CD4-positive, alpha-beta T cell treated with Interferon gamma for 1 hour (primary cell): ENCODE measurements at regions not wholly inside any gene's neighbourhood (a gene's known extent, or its start where the extent isn't known, plus 50 kb on each side); places are given as distances from the start of the nearest gene placed in this dataset.

Experiments used
- DNase-seq: peaks from one replicate; pipeline ENCODE4 v3.0.0-alpha.2; 2020

- no peak for DNase-seq
Measured at GRCh38 chr4:162457071-162457865, 293.5 kb upstream of the FSTL5 start.

- DNase-seq: no peak
Measured at GRCh38 chr4:162456106-162456505, 292.3 kb upstream of the FSTL5 start.

DNA sequence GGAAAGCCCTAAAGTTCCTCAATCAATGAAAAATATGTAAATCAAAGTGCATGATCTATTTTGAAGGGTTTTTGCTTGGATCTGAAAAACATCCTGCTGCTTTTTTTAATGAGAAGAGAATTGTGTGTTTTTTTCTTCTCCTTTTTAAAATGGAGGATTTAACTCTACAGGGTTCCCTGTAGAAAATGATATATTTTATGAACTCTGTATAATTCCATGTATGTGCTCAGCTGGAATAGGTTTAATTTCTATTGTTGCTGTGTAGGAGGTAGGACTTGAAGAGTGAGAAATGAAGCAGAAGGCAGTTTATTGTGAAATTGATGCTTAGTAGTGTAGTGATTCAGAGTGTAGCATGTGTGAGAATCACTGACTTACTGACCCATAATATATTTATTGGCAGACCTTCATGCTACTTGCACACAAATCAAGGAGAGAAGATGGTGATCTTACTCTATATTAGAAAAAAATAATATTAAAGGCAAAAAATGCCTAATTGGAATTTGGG, 286.8 kb upstream of the FSTL5 start:
- DNase-seq: no peak

DNA sequence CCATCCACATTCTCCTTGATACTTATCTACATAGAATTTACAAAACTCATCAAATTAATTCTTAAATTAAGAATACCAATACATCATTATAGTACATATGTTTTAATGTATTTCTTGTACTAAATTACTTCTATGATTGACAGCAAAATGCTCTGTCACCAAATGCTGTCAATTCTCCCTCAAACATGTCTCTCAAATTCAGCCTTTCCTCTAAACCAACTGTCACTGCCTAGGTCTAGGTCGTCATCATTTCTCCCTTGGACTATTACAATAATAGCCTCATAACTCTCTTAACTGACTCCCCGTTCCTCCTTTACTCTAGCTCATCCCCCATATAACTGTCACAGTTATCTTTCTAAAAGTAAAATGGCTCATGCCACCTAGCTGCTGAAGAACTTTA, 279.7 kb upstream of the FSTL5 start:
- no peak for DNase-seq

- no peak for DNase-seq
Measured at GRCh38 chr4:162442128-162442527, 278.3 kb upstream of the FSTL5 start.

DNA sequence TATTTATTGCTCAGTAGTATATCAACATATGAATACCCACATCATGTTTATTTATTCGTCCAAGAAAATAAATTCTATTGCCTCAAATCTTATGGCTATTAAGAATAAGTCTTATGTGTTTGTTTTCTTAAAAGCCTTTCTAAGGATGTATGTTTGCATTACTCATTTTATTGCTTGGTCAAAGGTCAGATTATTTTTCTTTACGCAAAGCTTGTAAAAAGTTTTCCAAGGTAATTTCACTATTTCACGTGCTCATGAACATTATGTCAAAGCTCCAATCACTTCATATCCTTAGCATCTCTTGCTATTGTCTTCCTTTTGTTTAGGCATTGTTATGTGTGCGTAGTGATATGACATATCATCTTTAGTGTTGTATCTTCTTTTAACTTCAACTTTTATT, 258.5 kb upstream of the FSTL5 start:
- no peak for DNase-seq

GRCh38 chr4:162410854-162411253, 247.1 kb upstream of the FSTL5 start:
- DNase-seq: no peak

GRCh38 chr4:162409048-162409447, 245.2 kb upstream of the FSTL5 start:
- no peak for DNase-seq

- DNase-seq: no peak
Measured at GRCh38 chr4:162408309-162408708, 244.5 kb upstream of the FSTL5 start.

DNA sequence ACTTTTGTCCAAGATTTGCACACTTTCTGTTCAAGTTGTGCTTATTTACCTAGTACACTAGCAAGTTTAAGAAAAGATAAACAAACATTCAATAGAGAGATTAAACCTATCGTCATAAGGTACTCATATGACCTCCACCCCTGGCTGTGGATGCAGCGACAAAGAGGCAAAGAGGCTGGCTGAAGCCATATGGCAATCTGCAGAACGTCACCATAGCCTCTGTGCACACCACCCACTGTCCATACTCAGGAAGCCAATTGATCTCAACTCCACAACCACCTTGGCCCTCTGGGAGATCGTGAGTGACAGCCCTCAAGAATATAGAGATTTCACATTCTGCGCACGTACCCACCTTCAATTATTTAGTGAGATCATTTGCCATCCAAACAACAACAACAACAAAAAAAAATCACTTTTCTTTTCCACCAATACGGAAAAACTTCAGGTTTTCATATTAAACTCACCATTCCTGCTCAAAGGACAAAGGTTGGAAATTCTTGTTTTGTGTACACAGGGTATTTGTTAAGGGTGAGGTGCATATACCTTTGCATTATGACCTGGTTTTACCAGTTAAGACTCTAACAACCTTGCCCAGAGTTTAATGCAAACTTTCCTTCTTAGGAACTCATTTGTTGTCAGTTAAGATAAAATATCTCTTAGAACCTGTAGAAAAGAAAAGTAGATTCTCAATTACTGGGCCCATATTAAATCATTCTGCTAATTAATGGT, 243.0 kb upstream of the FSTL5 start:
- no peak for DNase-seq

DNA sequence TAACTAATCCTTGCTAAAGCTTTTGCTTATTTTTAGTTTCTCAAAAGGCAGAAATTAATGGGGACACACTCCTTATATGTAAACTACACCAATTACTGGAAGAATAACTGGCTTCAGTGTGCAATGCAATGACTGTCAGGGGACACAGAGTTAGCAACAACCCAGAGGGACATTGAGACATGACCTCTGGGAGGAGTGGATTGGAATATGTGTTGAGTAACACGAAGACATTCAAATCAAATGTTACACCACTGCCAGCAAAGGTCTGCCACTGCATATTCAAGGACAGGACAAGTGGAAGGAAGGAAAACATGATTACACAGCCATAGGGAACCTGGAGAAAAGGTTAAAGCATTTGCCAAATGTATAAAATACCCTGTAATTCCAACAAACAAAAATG, 240.1 kb upstream of the FSTL5 start:
- DNase-seq: no peak

DNA sequence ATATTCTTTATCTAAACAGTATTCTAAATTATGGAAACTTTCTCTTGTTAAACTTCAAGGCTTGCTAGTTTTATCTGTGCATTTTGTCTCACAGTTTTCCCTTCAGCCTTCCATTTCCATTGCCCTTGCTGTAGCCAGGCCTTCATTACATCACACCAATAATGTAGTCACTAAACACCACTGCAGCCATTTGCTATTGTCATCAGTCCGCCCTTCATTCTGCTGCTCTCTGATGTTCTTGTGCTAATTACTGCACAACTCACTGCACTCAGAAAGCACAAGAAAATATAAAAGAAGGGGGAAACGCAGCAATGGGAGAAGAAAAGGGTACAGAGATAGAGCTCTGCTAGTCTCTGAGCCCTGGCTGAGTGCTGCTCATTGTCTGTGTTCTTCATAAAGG, 239.6 kb upstream of the FSTL5 start:
- no peak for DNase-seq

DNA sequence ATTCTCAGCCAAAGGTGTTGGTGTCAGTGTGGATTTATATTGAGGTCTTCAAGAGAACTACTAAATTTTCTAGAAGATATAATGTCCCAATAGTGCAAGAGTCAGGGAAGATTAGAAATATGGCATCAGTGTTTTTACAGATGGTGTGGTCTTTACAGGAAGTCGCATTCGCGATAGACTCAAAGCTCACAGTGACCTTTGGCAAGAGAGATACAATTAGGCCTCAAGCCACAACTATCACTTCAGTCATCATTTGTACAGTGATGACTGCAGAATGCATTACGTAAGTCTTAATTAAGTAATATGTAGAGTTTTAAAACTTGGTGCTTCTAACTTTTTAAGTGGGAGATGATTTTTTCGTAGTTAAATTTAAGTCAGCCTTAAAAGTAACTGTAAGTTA, 237.2 kb upstream of the FSTL5 start:
- DNase-seq: no peak

- no peak for DNase-seq
Measured at GRCh38 chr4:162392946-162393345, 229.1 kb upstream of the FSTL5 start.

- no peak for DNase-seq
Measured at GRCh38 chr4:162366146-162366545, 202.3 kb upstream of the FSTL5 start.

GRCh38 chr4:162364651-162365050, 200.9 kb upstream of the FSTL5 start:
- no peak for DNase-seq

DNA sequence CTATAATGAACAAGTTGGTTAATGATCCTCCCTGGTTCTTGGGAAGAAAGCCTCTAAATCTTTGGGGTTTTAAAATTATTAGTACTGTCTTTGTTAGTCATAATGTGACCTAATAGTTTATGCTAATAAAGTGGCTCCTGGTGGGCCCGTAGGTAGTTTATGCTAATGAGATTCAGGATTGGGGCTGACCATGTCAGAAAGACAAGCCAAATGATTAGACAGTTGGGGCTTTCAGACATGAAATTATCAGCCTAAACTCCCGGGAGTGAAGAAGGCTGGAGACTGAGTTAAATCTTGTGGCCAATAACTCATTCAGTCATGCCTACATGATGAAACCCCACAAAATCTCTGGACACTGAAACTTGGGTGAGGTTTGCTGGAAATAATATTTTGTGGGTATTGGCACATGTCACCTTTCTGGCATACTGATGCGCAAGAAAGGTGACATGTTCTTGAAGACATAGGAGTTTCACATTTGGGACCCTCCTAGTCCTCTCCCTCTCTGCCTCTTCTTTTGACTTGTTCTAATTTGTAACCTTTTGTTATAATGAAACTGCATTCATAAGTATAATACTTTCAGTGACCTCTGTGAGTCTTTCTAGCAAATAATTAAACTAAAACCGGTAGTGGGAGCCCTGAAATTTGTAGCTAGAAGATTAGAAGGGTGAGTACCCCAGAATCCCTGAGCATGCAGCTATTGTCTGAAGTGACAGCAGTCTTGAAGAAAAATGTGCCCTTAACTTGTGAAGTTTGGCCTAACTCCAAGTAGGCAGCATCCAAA, 196.8 kb upstream of the FSTL5 start:
- no peak for DNase-seq

DNA sequence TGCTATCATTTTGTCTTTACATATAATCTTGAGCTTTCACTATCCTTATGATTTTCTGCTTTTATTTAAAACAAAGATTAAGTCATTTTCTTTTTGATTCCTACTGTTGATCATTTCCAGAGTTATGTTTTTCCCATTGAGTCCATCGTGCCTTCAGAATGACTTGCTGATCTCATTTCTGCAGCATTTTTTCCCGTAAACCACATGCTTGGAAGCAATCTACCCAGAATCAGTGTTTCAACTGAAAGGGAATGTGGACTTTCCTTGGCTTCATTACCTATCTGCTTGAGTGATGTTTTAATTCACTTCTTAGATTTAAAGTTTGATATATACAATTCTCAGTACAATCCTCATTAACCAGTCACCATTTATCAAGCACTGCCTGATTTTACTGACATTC, 192.4 kb upstream of the FSTL5 start:
- DNase-seq: no peak

- DNase-seq: no peak
Measured at GRCh38 chr4:162352580-162353107, 188.8 kb upstream of the FSTL5 start.

GRCh38 chr4:162350331-162350730, 186.5 kb upstream of the FSTL5 start:
- no peak for DNase-seq

DNA sequence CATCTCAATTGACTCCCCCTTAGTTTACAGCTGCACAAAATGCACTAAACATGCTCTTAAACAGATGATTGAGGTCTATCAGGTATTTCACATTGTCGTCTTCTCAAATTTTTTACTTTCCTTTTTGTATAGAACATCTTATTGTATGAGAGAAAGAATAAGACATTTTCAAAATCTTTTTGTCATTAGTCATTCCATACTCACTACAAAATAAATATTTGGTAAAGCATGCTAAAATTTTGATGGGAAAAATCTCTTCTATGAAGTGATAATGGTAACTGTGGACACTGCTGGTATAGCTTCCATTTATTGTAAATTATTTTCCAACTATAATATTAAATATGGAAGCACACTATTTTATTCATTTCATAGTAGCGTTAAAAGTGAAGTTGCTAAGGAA, 185.6 kb upstream of the FSTL5 start:
- no peak for DNase-seq

DNA sequence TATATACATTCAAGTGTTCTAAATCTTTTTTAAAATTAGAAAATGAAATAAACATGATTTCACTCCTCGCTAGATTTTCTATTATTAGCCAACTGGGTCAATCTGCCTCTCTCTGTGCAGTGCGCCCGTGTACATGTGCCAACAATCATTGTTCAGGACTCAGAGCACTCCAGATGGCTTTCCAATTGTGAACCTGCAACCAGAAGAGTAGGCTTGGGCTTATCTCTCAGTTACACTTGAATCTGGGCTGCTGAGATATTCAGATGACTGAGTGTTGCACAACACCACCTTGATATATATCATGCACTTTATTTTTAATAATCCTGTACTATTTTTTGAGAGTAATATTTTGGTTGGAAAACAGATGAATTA, 184.0 kb upstream of the FSTL5 start:
- DNase-seq: no peak

DNA sequence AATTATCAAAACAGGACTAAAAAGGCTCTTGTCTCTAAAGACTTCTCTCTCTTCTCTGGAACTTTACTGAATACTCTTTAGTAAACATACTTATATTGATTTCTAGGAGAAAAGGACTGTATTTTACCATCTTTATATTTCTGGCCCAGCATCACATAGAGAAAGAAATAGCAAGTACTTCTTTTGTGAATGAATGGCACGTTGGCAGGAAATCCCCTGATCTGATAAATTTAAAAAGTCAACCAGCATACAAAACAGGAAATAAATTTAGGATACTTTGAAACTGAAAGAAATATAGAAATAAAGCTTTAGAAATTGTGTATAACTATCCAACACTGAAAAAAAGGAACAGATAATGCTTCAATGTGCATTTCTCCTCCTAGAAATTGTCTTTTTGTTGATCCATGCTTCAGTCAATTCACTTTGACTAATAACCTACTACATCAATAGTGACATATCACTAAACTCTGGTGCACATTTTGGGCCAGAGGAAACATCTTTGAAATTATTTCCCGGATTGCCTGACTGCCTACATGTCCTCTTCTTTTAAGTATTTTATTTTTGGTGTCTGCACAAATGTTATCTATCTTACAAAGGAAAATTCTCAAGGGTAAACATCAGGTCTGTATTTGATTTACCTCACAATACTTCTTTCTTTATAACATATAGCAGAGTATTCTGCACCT, 183.5 kb upstream of the FSTL5 start:
- DNase-seq: no peak
